GM12892 (cell line): ENCODE measurements at regions not wholly inside any gene's neighbourhood (a gene's known extent, or its start where the extent isn't known, plus 50 kb on each side); places are given as distances from the start of the nearest gene placed in this dataset.

ENCODE experiments used
- POLR2A ChIP-seq: IDR thresholded peaks from 2 replicates; pipeline ENCODE4 v1.6.1; 2011; ENCODE audit warnings: low read depth, low read length, control low read depth
- POLR2AphosphoS5 ChIP-seq: IDR thresholded peaks from 2 replicates; pipeline ENCODE4 v1.6.1; 2011; ENCODE audit warnings: low read depth, low read length, control low read depth
- TAF1 ChIP-seq: IDR thresholded peaks from 2 replicates; pipeline ENCODE4 v1.6.1; 2011; ENCODE audit warnings: low read depth, mild to moderate bottlenecking, control low read depth, low read length, borderline replicate concordance

GRCh38 chr7:1317646-1318045 lies 85.0 kb downstream of the UNCX start:
- TF ChIP-seq POLR2A (no peak), TAF1 (no peak), POLR2AphosphoS5 (no peak)
